Neural progenitor cell (in vitro differentiated cells): ENCODE measurements at regions not wholly inside any gene's neighbourhood (a gene's known extent, or its start where the extent isn't known, plus 50 kb on each side); places are given as distances from the start of the nearest gene placed in this dataset.

Source experiments
- DNase-seq: peaks from one replicate; pipeline ENCODE4 v3.0.0-alpha.2; 2016; ENCODE audit warnings: low spot score
- H2AFZ ChIP-seq: fragments of 200-600 bp; sonication (generic); replicated peaks from 2 replicates; pipeline ENCODE4 v1.6.1; 2016; ENCODE audit warnings: antibody characterized with exemption
- H3F3A ChIP-seq: fragments of 200-600 bp; sonication (generic); 2 replicates; pipeline ENCODE4 v1.6.1; 2016; ENCODE audit warnings: antibody characterized with exemption, low read depth
- H3K27ac ChIP-seq: fragments of 200-600 bp; sonication (generic); 2 replicates; pipeline ENCODE4 v1.5.1; 2016; ENCODE audit warnings: mild to moderate bottlenecking
- H3K27me3 ChIP-seq: fragments of 200-600 bp; sonication (generic); 2 replicates; pipeline ENCODE4 v1.6.1; 2016; ENCODE audit warnings: mild to moderate bottlenecking, moderate library complexity
- H3K36me3 ChIP-seq: fragments of 200-600 bp; sonication (generic); 2 replicates; pipeline ENCODE4 v1.5.1; 2016
- H3K4me1 ChIP-seq: fragments of 200-600 bp; sonication (generic); 2 replicates; pipeline ENCODE4 v1.6.1; 2016; ENCODE audit warnings: mixed run types
- H3K4me2 ChIP-seq: fragments of 200-600 bp; sonication (generic); 2 replicates; pipeline ENCODE4 v1.6.1; 2016
- H3K4me3 ChIP-seq: fragments of 200-600 bp; sonication (generic); 2 replicates; pipeline ENCODE4 v1.5.1; 2016
- H3K79me2 ChIP-seq: fragments of 200-600 bp; sonication (generic); 2 replicates; pipeline ENCODE4 v1.6.1; 2016; ENCODE audit warnings: low read depth
- H3K9ac ChIP-seq: fragments of 200-600 bp; sonication (generic); 2 replicates; pipeline ENCODE4 v1.6.1; 2016
- H3K9me3 ChIP-seq: fragments of 200-600 bp; sonication (generic); 2 replicates; pipeline ENCODE4 v1.5.1; 2016; ENCODE audit warnings: low read depth
- H4K20me1 ChIP-seq: fragments of 200-600 bp; sonication (generic); 2 replicates; pipeline ENCODE4 v1.6.1; 2016; ENCODE audit warnings: low read depth
- H3K27ac Mint-ChIP-seq: 3 replicates; pipeline ENCODE4 v1.8.0; 2021; ENCODE audit warnings: mixed read lengths
- H3K27me3 Mint-ChIP-seq: 2 replicates; pipeline ENCODE4 v1.8.0; 2022; ENCODE audit warnings: low read depth, mild to moderate bottlenecking, inconsistent platforms, moderate library complexity, mixed read lengths; ENCODE audit not compliant: insufficient read depth
- H3K36me3 Mint-ChIP-seq: 3 replicates; pipeline ENCODE4 v1.8.0; 2021; ENCODE audit warnings: mixed read lengths
- H3K4me1 Mint-ChIP-seq: 3 replicates; pipeline ENCODE4 v1.8.0; 2021; ENCODE audit warnings: mixed read lengths
- H3K4me3 Mint-ChIP-seq: 3 replicates; pipeline ENCODE4 v1.8.0; 2021; ENCODE audit warnings: mild to moderate bottlenecking, moderate library complexity, mixed read lengths
- H3K9me3 Mint-ChIP-seq: 3 replicates; pipeline ENCODE4 v1.8.0; 2020; ENCODE audit warnings: mixed read lengths
- CTCF ChIP-seq: fragments of 200-600 bp; sonication (generic); IDR thresholded peaks from 2 replicates; pipeline ENCODE4 v1.5.1; 2017; ENCODE audit warnings: antibody characterized with exemption, mild to moderate bottlenecking
- EZH2 ChIP-seq: fragments of 200-600 bp; sonication (generic); IDR thresholded peaks from 2 replicates; pipeline ENCODE4 v1.6.1; 2017; ENCODE audit warnings: antibody characterized with exemption, mild to moderate bottlenecking, moderate library complexity
- EZH2phosphoT487 ChIP-seq: fragments of 200-600 bp; sonication (generic); IDR thresholded peaks from 2 replicates; pipeline ENCODE4 v1.6.1; 2017; ENCODE audit warnings: antibody characterized with exemption

DNA sequence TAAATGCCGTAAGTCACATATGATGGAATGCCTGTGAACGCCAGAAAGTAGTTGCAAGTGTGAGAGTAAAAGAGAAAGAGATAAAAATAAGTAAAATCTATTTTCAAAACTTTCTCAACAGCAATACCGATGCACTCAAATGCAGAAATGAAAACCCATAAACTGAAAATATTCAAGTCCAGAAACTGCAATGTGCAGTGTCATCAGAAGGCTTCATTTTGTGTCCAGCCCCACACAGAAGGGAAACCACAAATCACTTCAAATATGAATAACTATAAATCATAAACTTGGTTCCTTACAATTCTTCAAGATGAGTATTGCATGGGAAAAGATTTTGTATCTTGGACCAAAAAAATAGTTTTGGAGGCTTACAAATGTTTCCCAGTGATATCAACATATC is 375.2 kb upstream of the ANO5 start:
- H3K27me3 Mint-ChIP-seq = no peaks in the 10 kb centered on the region
- H3K4me3 ChIP-seq = no peak overlapping the region
- H3K27me3 ChIP-seq = no peaks in the 10 kb centered on the region
- H3K4me2 ChIP-seq = no peak overlapping the region
- TF ChIP-seq EZH2phosphoT487 (no peak), EZH2 (no peak), CTCF (no peak)
- H3K27ac ChIP-seq = no peak overlapping the region
- H3K36me3 Mint-ChIP-seq = no peaks in the 10 kb centered on the region
- no peaks in the 10 kb centered on the region for H4K20me1 ChIP-seq
- H3K4me1 Mint-ChIP-seq = peaks cover 4% of the 10 kb centered on the region
- no peaks in the 10 kb centered on the region for H3K79me2 ChIP-seq
- no peaks in the 10 kb centered on the region for H3F3A ChIP-seq
- no peaks in the 10 kb centered on the region for H3K4me1 ChIP-seq
- no peaks in the 10 kb centered on the region for H3K9me3 ChIP-seq
- H2AFZ ChIP-seq = no peak overlapping the region
- H3K36me3 ChIP-seq = no peaks in the 10 kb centered on the region
- H3K4me3 Mint-ChIP-seq = no peak overlapping the region
- DNase-seq = no peak
- peaks cover 2% of the 10 kb centered on the region for H3K9me3 Mint-ChIP-seq
- H3K27ac Mint-ChIP-seq = no peak overlapping the region
- no peak overlapping the region for H3K9ac ChIP-seq

DNA sequence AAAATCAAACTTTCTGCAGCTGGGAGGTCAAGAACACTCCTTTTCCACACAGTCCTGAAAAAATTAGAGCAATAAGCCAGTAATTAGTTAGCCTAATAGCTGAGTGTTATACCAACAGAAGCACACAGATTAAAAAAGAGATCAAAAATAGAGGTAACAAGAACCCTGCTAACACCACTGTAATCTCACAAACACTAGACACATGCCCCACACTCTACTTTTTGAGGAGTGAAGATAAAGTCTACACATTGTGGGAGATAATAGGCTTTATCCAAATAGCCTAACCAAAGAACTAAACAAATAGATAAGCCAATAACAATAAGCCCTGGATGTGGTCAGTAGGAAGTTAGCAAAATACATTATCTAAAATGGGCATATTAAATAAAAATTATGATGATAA is 372.7 kb upstream of the ANO5 start:
- no peaks in the 10 kb centered on the region for H4K20me1 ChIP-seq
- H3K4me1 Mint-ChIP-seq = no peaks in the 10 kb centered on the region
- H3K27me3 Mint-ChIP-seq = no peaks in the 10 kb centered on the region

DNA sequence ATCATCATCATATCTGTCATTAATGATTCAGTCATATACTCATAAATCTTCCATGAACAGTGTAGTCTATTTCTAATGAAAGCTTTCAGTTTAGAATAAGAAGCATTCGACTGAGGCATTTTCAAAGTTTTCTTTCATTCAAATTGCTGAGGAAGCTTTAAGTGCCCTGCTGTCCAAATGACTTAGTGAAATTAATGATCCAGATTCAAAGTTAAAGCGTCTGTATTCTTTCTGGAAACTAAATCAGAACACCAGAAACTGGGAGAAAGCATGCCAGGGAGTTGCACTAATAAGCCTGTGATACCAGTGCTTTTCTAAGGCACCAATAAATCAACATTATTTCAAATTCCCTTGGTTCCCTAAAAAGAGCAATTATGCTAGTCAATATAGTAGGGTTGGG is 367.8 kb upstream of the ANO5 start:
- H3K27ac Mint-ChIP-seq = no peak overlapping the region

More for the DNA sequence above, 372.7 kb upstream of the ANO5 start:
- Mint-ChIP-seq H3K36me3 (no peaks in the 10 kb centered on the region), H3K9me3 (no peaks in the 10 kb centered on the region), H3K4me3 (no peak overlapping the region), H3K27ac (no peak overlapping the region)
- no peak overlapping the region for H3K9ac ChIP-seq
- no peaks in the 10 kb centered on the region for H3F3A ChIP-seq
- H3K4me3 ChIP-seq = no peak overlapping the region
- TF ChIP-seq EZH2phosphoT487 = no peak
- no peak for TF ChIP-seq CTCF
- TF ChIP-seq EZH2 = no peak
- H3K4me1 ChIP-seq = no peaks in the 10 kb centered on the region
- DNase-seq = no peak
- H3K27ac ChIP-seq = no peak overlapping the region
- H3K4me2 ChIP-seq = no peak overlapping the region
- H3K79me2 ChIP-seq = no peaks in the 10 kb centered on the region
- no peaks in the 10 kb centered on the region for H3K9me3 ChIP-seq
- no peak overlapping the region for H2AFZ ChIP-seq
- no peaks in the 10 kb centered on the region for H3K27me3 ChIP-seq
- no peaks in the 10 kb centered on the region for H3K36me3 ChIP-seq

More for the DNA sequence above, 367.8 kb upstream of the ANO5 start:
- Histone ChIP-seq H3K36me3 (no peaks in the 10 kb centered on the region), H3K27me3 (no peaks in the 10 kb centered on the region), H2AFZ (no peak overlapping the region), H3K79me2 (no peaks in the 10 kb centered on the region), H3K9ac (no peak overlapping the region), H3K4me2 (no peak overlapping the region), H3F3A (no peaks in the 10 kb centered on the region), H4K20me1 (no peaks in the 10 kb centered on the region), H3K4me3 (no peak overlapping the region), H3K27ac (no peak overlapping the region), H3K4me1 (no peaks in the 10 kb centered on the region), H3K9me3 (no peaks in the 10 kb centered on the region)
- no peak for DNase-seq
- Mint-ChIP-seq H3K36me3 (no peaks in the 10 kb centered on the region), H3K4me1 (no peaks in the 10 kb centered on the region), H3K27me3 (no peaks in the 10 kb centered on the region), H3K4me3 (no peak overlapping the region), H3K9me3 (no peaks in the 10 kb centered on the region)
- TF ChIP-seq EZH2phosphoT487 = no peak
- TF ChIP-seq EZH2 = no peak
- TF ChIP-seq CTCF = no peak
